OCI-LY1 (cell line): ENCODE measurements at regions not wholly inside any gene's neighbourhood (a gene's known extent, or its start where the extent isn't known, plus 50 kb on each side); places are given as distances from the start of the nearest gene placed in this dataset.

ENCODE experiments used
- H2AFZ ChIP-seq: fragments of 200-600 bp; sonication (generic), shearing (Covaris generic); 2 replicates; pipeline ENCODE4 v1.6.0; 2014; ENCODE audit warnings: antibody characterized with exemption, mild to moderate bottlenecking, low read length
- H3F3A ChIP-seq: fragments of 200-600 bp; sonication (generic), shearing (Covaris generic); 2 replicates; pipeline ENCODE4 v1.6.0; 2014; ENCODE audit warnings: mild to moderate bottlenecking, antibody characterized with exemption, low read length, moderate library complexity; ENCODE audit not compliant: insufficient read depth
- H3K27ac ChIP-seq: fragments of 200-600 bp; sonication (generic); 2 replicates; pipeline ENCODE4 v1.5.1; 2014; ENCODE audit warnings: low read length, mixed run types, mild to moderate bottlenecking, low read depth; ENCODE audit not compliant: poor library complexity, severe bottlenecking
- H3K27me3 ChIP-seq: fragments of 200-600 bp; sonication (generic); 2 replicates; pipeline ENCODE4 v1.6.0; 2014; ENCODE audit warnings: antibody characterized with exemption, mild to moderate bottlenecking, low read length, moderate library complexity; ENCODE audit not compliant: insufficient read depth
- H3K36me3 ChIP-seq: fragments of 200-600 bp; sonication (generic); 2 replicates; pipeline ENCODE4 v1.6.1; 2014; ENCODE audit warnings: mild to moderate bottlenecking, antibody characterized with exemption, low read length, moderate library complexity, mixed read lengths; ENCODE audit not compliant: insufficient read depth
- H3K4me1 ChIP-seq: fragments of 200-600 bp; sonication (generic); 2 replicates; pipeline ENCODE4 v1.5.1; 2014; ENCODE audit warnings: mild to moderate bottlenecking, low read length, moderate library complexity; ENCODE audit not compliant: insufficient read depth, severe bottlenecking
- H3K4me2 ChIP-seq: fragments of 200-600 bp; sonication (generic), shearing (Covaris generic); 2 replicates; pipeline ENCODE4 v1.6.1; 2014; ENCODE audit warnings: low read length
- H3K4me3 ChIP-seq: fragments of 200-600 bp; sonication (generic); 2 replicates; pipeline ENCODE4 v1.5.1; 2014; ENCODE audit warnings: low read length, low read depth, mild to moderate bottlenecking, mixed read lengths; ENCODE audit not compliant: poor library complexity, severe bottlenecking
- H3K79me2 ChIP-seq: fragments of 200-600 bp; shearing (Covaris generic); 2 replicates; pipeline ENCODE4 v1.6.1; 2016; ENCODE audit warnings: mixed run types, low read length, mixed read lengths; ENCODE audit not compliant: insufficient read depth
- H3K9ac ChIP-seq: fragments of 200-600 bp; sonication (generic), shearing (Covaris generic); 2 replicates; pipeline ENCODE4 v1.6.1; 2014; ENCODE audit warnings: mild to moderate bottlenecking, low read length, mixed read lengths
- H3K9me2 ChIP-seq: fragments of 200-600 bp; sonication (generic), shearing (Covaris generic); 2 replicates; pipeline ENCODE4 v1.6.1; 2014; ENCODE audit warnings: low read depth, mild to moderate bottlenecking, low read length, mixed read lengths
- H3K9me3 ChIP-seq: fragments of 200-600 bp; shearing (Covaris generic); 2 replicates; pipeline ENCODE4 v1.6.1; 2014; ENCODE audit warnings: low read length, mixed read lengths
- H4K20me1 ChIP-seq: fragments of 200-600 bp; sonication (generic), shearing (Covaris generic); 2 replicates; pipeline ENCODE4 v1.6.0; 2016; ENCODE audit warnings: mild to moderate bottlenecking, low read length; ENCODE audit not compliant: insufficient read depth
- CTCF ChIP-seq: fragments of 200-600 bp; sonication (generic), shearing (Covaris generic); IDR thresholded peaks from 2 replicates; pipeline ENCODE4 v1.5.1; 2017; ENCODE audit warnings: mild to moderate bottlenecking, antibody characterized with exemption, low read length, moderate library complexity, mixed read lengths
- EZH2 ChIP-seq: fragments of 200-600 bp; sonication (generic), shearing (Covaris generic); IDR thresholded peaks from 2 replicates; pipeline ENCODE4 v1.8.0; 2017; ENCODE audit warnings: borderline replicate concordance, mixed run types, mild to moderate bottlenecking, antibody characterized with exemption, low read length, moderate library complexity, mixed read lengths

DNA sequence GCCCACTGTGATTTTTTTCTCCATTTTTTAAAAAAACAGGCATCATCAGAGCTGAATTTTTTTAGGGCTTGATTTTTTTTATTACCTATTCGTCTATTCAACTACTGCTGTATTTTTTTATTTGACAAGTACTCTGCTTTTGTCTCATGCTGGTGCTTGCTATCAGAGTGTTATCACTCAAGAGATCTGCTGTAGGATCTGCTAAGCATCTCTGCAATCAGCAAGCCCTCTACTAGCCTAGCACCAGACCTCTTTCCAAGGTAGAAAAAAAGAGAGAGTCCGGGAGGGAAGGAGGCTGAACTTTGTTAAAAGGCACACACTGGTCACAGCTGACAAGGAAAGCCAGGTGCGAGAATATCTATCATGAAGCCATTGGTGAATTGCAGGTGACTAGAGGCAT, 413.8 kb upstream of the CCNH start:
- H2AFZ ChIP-seq, result no peak overlapping the region
- no peaks in the 10 kb centered on the region for H3K9me2 ChIP-seq
- no peaks in the 10 kb centered on the region for H3F3A ChIP-seq
- no peaks in the 10 kb centered on the region for H3K9me3 ChIP-seq
- no peak overlapping the region for H3K4me2 ChIP-seq
- H3K36me3 ChIP-seq, result no peaks in the 10 kb centered on the region
- H3K27ac ChIP-seq, result no peak overlapping the region
- H3K27me3 ChIP-seq, result no peaks in the 10 kb centered on the region
- no peaks in the 10 kb centered on the region for H3K79me2 ChIP-seq
- H3K4me3 ChIP-seq, result no peak overlapping the region
- H3K9ac ChIP-seq, result no peak overlapping the region
- H4K20me1 ChIP-seq, result no peaks in the 10 kb centered on the region
- H3K4me1 ChIP-seq, result no peaks in the 10 kb centered on the region
- TF ChIP-seq EZH2 (no peak), CTCF (no peak)

DNA sequence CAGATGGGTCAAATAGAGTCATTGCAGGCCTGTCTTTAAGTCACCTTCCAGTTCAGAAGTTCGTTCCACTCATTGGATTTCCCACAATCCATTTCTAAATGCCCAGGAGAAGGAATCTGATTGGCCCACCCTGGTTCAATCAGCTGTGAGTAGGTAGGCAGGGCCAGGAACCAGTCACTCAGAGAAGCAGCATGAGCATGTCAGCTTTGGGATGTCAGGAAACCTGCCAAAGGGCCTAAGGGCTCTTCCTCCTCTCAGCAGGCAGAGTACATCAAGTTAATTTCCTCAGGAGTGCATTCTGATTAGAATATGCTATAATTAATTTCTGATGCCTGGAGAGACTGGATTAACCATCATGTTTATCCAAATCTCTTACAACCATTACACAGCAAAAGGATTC, 412.9 kb upstream of the CCNH start:
- Histone ChIP-seq H3K9me2 (no peaks in the 10 kb centered on the region), H3K4me1 (no peaks in the 10 kb centered on the region), H3K9me3 (no peaks in the 10 kb centered on the region), H3K4me2 (no peak overlapping the region), H3K4me3 (no peak overlapping the region), H2AFZ (no peak overlapping the region), H3K27ac (no peak overlapping the region), H3K79me2 (no peaks in the 10 kb centered on the region), H4K20me1 (no peaks in the 10 kb centered on the region), H3K27me3 (no peaks in the 10 kb centered on the region), H3K9ac (no peak overlapping the region), H3K36me3 (no peaks in the 10 kb centered on the region), H3F3A (no peaks in the 10 kb centered on the region)
- TF ChIP-seq CTCF (no peak), EZH2 (no peak)

GRCh38 chr5:87807783-87808182, 395.1 kb upstream of the CCNH start:
- Histone ChIP-seq H3K9me2 (no peaks in the 10 kb centered on the region), H3K9me3 (no peaks in the 10 kb centered on the region), H3K4me3 (no peak overlapping the region), H3F3A (no peaks in the 10 kb centered on the region), H2AFZ (no peak overlapping the region), H3K27me3 (no peaks in the 10 kb centered on the region), H3K27ac (no peak overlapping the region), H3K4me2 (no peak overlapping the region), H3K9ac (no peak overlapping the region), H3K36me3 (no peaks in the 10 kb centered on the region), H3K79me2 (no peaks in the 10 kb centered on the region), H3K4me1 (no peaks in the 10 kb centered on the region), H4K20me1 (no peaks in the 10 kb centered on the region)
- TF ChIP-seq CTCF (no peak), EZH2 (no peak)
